ENCODE measurements at regions not wholly inside any gene's neighbourhood (a gene's known extent, or its start where the extent isn't known, plus 50 kb on each side); places are given as distances from the start of the nearest gene placed in this dataset.

- TF ChIP-seq POLR2AphosphoS5 (IDR thresholded peaks at IDR 0.05; ENCODE audit: low read depth, low read length) (no peak), POLR2A (IDR thresholded peaks at IDR 0.05; ENCODE audit: low read depth, low read length) (no peak), POU2F2 (IDR thresholded peaks at IDR 0.05; ENCODE audit: low read depth, low read length) (no peak), TAF1 (IDR thresholded peaks at IDR 0.05; ENCODE audit: low read depth, low read length) (no peak)
Observed at GRCh38 chr2:140041811-140042210, 1261.6 kb upstream of the NXPH2 start.

Data from GM12891 (cell line).